ENCODE measurements at regions not wholly inside any gene's neighbourhood (a gene's known extent, or its start where the extent isn't known, plus 50 kb on each side); places are given as distances from the start of the nearest gene placed in this dataset.

GRCh38 chr18:6606411-6607085 lies 123.0 kb upstream of the ARHGAP28 start:
- intact Hi-C loops (cut with micrococcal nuclease; ENCODE audit: unreplicated experiment), result no loop called here
- Mint-ChIP-seq H3K4me3 (ENCODE audit: unreplicated experiment) (no peak overlapping the region), H3K9me3 (ENCODE audit: unreplicated experiment) (peaks cover 10% of the 10 kb centered on the region), H3K27me3 (ENCODE audit: insufficient read depth, unreplicated experiment) (no peaks in the 10 kb centered on the region), H3K27ac (ENCODE audit: unreplicated experiment) (no peak overlapping the region), H3K36me3 (ENCODE audit: insufficient read depth, unreplicated experiment) (no peaks in the 10 kb centered on the region), H3K4me1 (ENCODE audit: low read depth, unreplicated experiment) (no peaks in the 10 kb centered on the region)
- ChIA-PET POLR2A (no interaction called here), CTCF (no interaction called here)
- Histone ChIP-seq H3K9me3 (no peaks in the 10 kb centered on the region), H3K36me3 (ENCODE audit: control insufficient read depth, insufficient read depth, low read length) (no peaks in the 10 kb centered on the region), H3K4me3 (ENCODE audit: low read depth, low read length) (no peak overlapping the region), H3K4me1 (no peaks in the 10 kb centered on the region), H3K27me3 (replicated peaks; ENCODE audit: control insufficient read depth, insufficient read depth, low read length) (no peaks in the 10 kb centered on the region)
- BruUV-seq (replicated peaks), result no TSS peak
- TF ChIP-seq CTCF (IDR thresholded peaks at IDR 0.05; ENCODE audit: insufficient read depth in 1 of 2, low read depth in 1 of 2, low read length in 1 of 2, severe bottlenecking in 1 of 2, unreplicated experiment in 1 of 2), result no peak
- no peak for DNase-seq

- BruUV-seq (replicated peaks), result no TSS peak
- no peaks in the 10 kb centered on the region for H3K36me3 Mint-ChIP-seq (ENCODE audit: insufficient read depth, unreplicated experiment)
- Histone ChIP-seq H3K9me3 (no peaks in the 10 kb centered on the region), H3K4me1 (no peaks in the 10 kb centered on the region), H3K4me3 (ENCODE audit: low read depth, low read length) (no peak overlapping the region), H3K36me3 (ENCODE audit: control insufficient read depth, insufficient read depth, low read length) (no peaks in the 10 kb centered on the region), H3K27me3 (replicated peaks; ENCODE audit: control insufficient read depth, insufficient read depth, low read length) (no peaks in the 10 kb centered on the region)
- H3K27me3 Mint-ChIP-seq (ENCODE audit: insufficient read depth, unreplicated experiment), result no peaks in the 10 kb centered on the region
- peaks cover 10% of the 10 kb centered on the region for H3K9me3 Mint-ChIP-seq (ENCODE audit: unreplicated experiment)
- no peak for TF ChIP-seq CTCF (IDR thresholded peaks at IDR 0.05; ENCODE audit: insufficient read depth in 1 of 2, low read depth in 1 of 2, low read length in 1 of 2, severe bottlenecking in 1 of 2, unreplicated experiment in 1 of 2)
- H3K4me1 Mint-ChIP-seq (ENCODE audit: low read depth, unreplicated experiment), result no peaks in the 10 kb centered on the region
- ChIA-PET POLR2A (no interaction called here), CTCF (no interaction called here)
- intact Hi-C loops (cut with micrococcal nuclease; ENCODE audit: unreplicated experiment), result no loop called here
- no peak overlapping the region for H3K4me3 Mint-ChIP-seq (ENCODE audit: unreplicated experiment)
- no peak for DNase-seq
- H3K27ac Mint-ChIP-seq (ENCODE audit: unreplicated experiment), result no peak overlapping the region
Observed at GRCh38 chr18:6607343-6607742, 122.2 kb upstream of the ARHGAP28 start.

- Histone ChIP-seq H3K4me1 (no peaks in the 10 kb centered on the region), H3K27me3 (replicated peaks; ENCODE audit: control insufficient read depth, insufficient read depth, low read length) (no peaks in the 10 kb centered on the region), H3K4me3 (ENCODE audit: low read depth, low read length) (no peak overlapping the region), H3K36me3 (ENCODE audit: control insufficient read depth, insufficient read depth, low read length) (no peaks in the 10 kb centered on the region), H3K9me3 (no peaks in the 10 kb centered on the region)
- H3K9me3 Mint-ChIP-seq (ENCODE audit: unreplicated experiment), result peaks cover 10% of the 10 kb centered on the region
- H3K4me3 Mint-ChIP-seq (ENCODE audit: unreplicated experiment), result no peak overlapping the region
- BruUV-seq (replicated peaks), result no TSS peak
- DNase-seq, result no peak
- intact Hi-C loops (cut with micrococcal nuclease; ENCODE audit: unreplicated experiment), result no loop called here
- H3K4me1 Mint-ChIP-seq (ENCODE audit: low read depth, unreplicated experiment), result no peaks in the 10 kb centered on the region
- ChIA-PET POLR2A (interaction anchor here (0.6 kb wide), 1 partner anchor 705 kb away, joined by 4 read pairs; no protein-coding TSS in a partner anchor), CTCF (no interaction called here)
- no peak for TF ChIP-seq CTCF (IDR thresholded peaks at IDR 0.05; ENCODE audit: insufficient read depth in 1 of 2, low read depth in 1 of 2, low read length in 1 of 2, severe bottlenecking in 1 of 2, unreplicated experiment in 1 of 2)
- no peaks in the 10 kb centered on the region for H3K27me3 Mint-ChIP-seq (ENCODE audit: insufficient read depth, unreplicated experiment)
- no peak overlapping the region for H3K27ac Mint-ChIP-seq (ENCODE audit: unreplicated experiment)
- no peaks in the 10 kb centered on the region for H3K36me3 Mint-ChIP-seq (ENCODE audit: insufficient read depth, unreplicated experiment)
Observed at GRCh38 chr18:6609666-6610264, 119.8 kb upstream of the ARHGAP28 start.

Data from Caco-2 (cell line).